Renal cortex interstitium (tissue), 11 donors: ENCODE measurements at regions not wholly inside any gene's neighbourhood (a gene's known extent, or its start where the extent isn't known, plus 50 kb on each side); places are given as distances from the start of the nearest gene placed in this dataset.

Source experiments
- DNase-seq, 11 donors: peaks; one replicate each; pipeline ENCODE4 v3.0.0-alpha.2; 2013; ENCODE audit warnings: low read depth in 9 of 11, low spot score in 4 of 11; ENCODE audit errors: extremely low read depth in 1 of 11

DNA sequence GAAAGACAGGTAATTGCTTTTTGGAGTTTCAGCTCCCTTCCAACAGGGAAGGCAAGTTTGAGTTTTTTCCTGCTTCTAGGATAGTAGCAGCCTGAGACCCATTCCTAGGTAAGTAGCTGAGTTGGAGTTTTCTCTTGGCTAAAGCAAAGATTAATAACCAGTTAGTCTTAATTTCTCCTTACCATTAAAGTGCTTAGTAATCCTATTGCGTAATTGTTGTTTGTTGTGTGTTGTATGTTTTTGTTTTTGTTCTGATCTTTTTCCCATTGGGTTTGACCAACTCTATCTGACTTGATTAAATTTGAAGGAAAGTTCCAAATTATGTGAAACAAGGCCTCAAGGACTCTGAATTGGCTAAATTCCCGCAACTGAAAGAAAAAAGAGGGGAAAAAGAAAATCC lies 83.5 kb downstream of the TBX22 start:
- no peak for DNase-seq

DNA sequence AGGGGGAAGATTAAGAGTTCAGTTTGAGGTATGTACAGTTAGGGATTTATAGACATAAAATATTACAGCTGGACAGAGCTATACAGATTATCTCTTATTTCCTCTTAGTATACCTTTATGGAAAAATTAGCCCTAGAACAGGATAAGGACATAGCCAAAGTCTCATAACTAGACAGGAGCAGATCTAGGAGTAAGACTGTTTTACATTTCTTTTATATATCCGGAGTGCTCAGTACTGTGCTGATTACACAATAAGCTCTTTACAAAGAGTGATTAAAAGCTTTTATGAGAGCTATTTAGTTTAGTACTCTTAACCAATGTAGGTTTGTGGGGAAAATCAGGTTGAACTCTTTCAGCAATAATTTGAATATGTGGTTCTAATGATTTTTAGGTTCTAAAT lies 105.8 kb downstream of the TBX22 start:
- no peak for DNase-seq

DNA sequence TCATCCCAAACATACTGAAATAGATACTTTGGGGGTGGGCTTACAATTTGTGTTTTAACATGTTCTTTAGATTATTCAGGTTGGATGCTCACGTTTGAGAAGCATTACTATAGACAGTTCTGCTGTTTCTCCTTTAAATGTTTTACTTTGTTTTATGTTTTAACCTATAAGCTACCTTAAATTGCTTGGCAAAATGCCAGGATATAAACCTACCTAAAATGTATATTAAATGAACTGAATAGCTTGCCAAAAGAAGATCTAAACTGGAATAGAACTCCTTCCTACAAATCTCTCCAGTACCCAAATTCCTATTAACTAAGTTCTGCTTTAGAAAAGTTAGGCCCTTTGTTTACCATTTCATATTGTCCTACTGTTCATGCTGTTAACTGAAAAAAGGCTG lies 124.4 kb downstream of the TBX22 start:
- no peak for DNase-seq

DNA sequence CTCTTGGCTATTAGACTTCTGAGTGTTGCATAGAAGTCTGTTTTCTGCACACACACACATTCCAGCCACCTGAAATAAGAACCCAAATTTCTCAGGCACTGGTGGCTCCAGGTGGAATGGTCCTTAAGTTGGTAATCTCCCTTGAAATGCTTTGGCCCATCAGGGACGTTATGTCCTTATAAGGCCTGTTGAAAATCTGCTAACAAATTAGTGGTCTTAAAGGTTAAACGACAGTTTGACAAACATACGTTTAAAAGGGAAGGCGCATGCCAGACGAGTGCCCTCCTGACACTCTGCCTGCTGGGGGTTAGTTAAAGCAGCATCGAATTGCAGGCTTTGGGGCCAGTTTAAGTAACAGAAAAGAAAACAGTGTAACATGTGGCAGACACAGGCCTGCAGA lies 125.0 kb downstream of the TBX22 start:
- DNase-seq: no peak

DNA sequence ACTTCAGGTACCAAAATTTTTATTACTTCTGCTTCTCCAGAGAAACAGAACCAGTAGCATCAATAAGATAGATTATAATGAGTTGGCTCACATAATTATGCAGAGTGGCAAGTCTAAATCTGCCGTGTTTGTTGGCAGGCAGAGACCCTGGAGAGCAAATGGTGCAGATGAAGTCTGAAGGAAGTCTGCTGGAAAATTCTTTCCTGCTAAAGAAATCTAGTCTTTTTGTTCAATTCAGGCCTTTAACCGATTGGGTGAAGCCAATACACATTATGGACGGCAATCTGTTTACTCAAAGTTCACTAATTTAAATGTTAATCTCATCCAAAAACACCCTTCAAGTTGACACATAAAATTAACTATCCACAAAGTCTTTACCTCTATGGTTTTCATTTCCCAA lies 156.0 kb downstream of the TBX22 start:
- DNase-seq: no peak

DNA sequence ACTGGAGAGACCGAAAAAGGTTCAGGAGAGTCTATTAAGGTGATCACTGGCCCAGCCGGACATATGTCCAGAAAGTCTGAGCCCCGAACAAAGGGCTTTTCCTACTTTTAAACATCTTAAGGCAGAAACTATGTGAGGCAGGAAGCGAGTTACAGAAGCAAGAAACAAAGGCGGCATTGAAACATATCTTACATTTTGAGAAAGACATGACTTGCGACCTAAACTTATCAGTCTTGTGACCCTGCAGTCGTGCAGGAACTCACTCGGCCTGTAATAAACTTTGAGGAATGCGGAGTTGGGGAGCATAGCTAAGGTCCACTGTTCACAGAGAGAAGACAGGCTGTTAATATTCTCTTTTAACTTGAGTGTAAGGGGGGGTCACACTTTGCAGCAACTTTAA lies 158.7 kb downstream of the TBX22 start:
- peak in 1 of 11 donors; percentile 1 for DNase-seq

DNA sequence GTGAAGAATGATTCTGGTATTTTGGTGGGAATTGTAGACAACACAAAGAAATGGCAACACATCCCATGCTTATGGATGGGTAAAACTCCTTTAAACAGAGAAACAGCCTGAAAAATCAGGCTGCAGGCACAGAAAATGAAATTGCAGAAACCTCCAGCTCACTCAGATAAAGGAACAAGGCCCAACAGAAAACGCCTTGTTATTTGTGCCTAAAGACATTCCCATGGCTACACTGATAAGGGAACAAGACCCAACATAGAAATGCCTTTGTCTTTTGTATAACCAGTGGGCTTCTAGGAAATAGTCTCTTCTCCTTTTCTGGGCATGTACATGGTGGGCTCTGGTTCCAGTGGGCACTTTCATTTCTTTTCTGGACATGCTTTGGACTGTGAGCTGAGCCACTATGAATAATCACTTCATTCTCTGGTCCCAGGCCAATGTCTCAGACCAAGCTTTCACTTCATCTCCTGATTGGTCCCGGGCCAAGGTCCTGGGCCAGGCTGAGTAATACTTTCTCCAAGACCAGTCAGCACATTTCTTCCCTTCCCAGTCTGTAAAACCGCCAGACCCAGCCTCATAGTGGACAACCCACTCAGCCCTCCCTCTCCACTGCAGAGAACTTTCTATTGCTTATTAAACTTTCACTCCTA lies 160.5 kb downstream of the TBX22 start:
- DNase-seq: no peak

DNA sequence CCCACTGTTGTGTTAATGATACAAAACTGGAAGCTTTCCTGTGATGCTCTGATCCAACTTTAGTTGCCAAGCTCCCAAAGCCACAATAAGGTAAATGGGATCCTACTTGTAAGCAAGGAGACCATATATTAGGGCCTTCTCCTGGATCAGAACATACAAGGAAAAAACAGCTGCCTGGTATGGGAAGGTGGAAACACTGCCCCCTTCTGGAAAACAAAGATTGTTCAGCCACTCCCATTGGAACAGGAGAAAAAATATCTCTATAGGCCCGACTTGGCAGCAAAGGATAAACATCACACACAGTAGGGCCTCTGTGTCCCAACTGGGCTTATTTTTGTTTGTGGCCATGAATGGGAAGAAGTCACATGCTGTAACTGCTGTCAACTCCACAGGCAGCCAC lies 166.5 kb downstream of the TBX22 start:
- no peak for DNase-seq

DNA sequence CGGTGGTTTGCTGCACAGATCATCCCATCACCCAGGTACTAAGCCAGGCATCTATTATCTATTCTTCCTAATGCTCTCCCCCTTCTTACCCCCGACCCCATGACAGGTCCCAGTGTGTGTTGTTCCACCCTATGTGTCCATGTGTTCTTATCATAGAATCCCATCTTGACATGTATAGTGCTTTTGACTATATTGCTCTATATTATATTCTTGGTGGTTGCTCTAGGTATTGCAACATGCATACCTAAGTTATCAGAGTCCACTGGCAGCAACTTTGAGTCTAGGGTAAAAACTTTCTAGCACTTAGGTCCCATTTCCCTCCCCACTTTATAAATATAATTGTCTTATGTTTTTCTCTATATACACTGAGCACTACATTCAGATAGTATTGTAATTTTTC lies 170.3 kb downstream of the TBX22 start:
- no peak for DNase-seq

DNA sequence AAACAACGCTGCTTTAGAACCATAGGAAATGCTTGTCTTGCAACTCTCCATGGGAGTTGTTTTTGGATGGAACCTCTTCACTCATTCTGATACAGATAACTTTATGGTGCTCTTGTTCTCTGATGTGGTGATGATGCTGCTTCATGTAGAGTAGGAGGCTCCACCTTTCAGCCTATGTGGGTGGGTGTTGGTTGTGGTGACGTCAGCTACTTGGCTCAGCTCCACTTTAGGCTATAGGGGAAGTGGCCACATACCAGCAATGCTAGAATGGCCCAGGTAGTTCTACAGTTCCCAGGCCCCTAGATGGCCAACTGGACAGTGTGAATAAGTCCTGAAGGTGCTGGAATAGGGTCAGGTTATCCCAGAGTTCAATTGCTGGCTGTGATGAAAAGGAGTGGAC lies 192.1 kb downstream of the TBX22 start:
- DNase-seq: no peak

DNA sequence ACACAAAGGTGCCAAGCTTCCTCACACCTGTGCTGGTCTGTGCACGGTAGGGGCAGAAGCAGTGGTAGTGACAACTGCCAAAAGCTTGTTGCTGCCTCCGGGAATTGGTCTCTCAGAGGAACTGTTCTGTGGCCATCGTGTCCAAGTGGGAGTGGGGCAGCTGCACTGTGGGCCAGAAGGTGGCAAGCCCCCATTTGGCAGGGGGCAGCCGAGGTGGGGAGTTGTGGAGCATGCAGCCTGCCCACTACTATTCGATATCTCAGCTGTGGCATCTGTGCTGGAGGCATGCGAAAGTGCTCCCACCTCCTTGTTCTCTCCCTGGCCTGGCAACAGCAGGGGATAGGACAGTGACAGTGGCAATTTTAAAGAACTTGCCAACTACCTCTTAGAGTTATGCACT lies 192.8 kb downstream of the TBX22 start:
- DNase-seq: no peak

DNA sequence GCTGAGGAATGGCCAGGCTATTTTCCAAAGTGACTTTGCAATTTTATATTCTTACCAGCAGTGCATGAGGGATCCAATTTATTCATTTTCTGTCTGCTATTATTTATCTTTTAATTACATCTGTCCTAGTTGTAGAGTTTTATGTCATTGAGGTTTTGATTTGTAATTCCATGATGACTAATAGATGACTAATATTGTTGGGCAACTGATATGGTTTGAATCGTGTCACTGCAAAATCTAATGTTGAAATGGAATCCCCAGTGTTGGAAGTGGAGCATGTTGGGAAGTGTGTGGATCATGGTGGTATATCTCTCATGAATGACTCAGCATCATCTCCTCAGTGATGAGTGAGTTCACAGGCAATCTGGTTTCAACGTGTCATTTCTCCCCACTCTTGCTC lies 201.5 kb downstream of the TBX22 start:
- no peak for DNase-seq

DNA sequence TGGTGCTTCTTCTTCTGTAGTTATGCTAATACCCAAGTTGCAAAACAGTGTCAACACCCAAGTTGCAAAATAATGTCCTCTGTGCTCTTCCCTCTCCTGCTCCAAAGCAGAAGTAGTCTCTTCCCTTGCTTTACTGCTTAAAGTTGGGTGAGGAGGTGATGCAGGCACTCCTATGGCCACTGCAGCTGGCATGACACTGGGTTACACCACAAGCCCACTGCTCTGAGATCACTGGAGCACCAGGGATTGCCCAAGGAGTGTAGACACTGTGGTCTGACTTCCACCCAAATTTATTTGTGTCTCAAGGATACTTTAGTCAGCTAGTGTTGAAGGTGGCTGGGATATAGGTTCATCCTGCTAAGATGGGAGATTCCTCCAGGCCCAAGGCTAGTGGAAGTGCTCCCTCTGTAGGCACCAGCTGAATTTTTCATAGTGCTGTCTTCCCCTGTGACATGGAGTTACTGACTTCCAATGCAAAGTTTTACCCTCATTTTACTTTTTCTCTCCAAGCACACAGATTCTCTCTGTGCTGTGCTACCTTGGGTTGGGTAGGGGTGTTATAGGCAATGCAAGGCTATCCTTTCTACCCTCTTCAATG lies 196.2 kb upstream of the TENT5D start:
- no peak for DNase-seq

DNA sequence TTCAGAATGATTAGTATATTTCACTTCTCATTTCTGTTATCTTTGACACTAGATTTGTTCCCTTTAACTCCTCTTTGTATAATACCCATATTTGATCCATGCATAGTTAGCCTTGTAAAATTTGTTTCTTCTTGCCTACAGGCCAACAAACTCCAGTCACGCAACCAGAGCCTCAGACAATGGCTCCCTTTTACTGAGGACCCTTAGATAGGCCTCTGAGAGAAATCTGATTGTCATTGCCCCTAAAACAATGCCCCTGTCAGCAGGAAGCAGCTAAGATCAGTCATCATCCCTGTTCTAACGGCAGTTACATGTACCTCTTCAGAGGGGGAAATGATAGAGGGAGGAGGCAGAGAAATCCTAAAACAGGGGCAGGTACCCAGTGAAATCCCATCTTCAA lies 190.6 kb upstream of the TENT5D start:
- no peak for DNase-seq

DNA sequence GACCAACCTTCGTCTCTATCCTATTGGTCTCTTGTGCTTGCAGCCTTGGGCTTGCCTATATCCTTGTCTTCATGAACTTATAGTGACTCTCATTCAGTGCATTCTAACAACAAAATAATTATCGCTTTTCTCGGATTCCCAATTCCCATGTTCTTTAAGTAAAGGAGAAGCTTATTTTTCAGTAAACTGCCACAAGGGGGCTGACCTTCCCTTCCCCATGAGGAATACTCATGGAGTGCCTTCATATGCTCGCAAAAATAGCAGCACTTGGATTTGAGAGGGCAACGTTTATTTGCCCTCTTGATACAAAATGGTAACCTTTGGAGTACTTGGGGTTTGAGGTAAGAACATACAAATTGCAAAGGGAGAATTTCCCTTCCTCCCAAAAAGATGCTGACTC lies 183.2 kb upstream of the TENT5D start:
- no peak for DNase-seq

DNA sequence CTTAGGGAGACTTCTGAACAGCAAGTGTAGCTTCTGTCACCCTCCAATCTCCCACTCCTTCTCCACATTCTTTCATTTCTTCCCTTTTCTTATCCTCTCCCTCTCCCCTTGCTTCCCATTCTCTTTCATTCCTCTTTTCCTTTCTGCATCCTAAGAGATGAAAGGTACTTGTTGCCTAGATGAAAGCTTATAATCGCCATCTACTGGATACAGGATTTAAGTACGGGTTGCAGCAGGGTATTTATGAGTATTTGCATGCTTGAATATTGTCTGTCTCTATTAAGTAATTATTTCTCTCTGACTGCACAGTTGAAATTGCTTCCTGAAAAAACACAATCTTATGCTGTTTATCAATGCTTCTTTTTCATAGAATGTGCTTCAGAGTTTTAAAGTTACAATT lies 174.0 kb upstream of the TENT5D start:
- DNase-seq: peak in 1 of 11 donors; percentile 4

DNA sequence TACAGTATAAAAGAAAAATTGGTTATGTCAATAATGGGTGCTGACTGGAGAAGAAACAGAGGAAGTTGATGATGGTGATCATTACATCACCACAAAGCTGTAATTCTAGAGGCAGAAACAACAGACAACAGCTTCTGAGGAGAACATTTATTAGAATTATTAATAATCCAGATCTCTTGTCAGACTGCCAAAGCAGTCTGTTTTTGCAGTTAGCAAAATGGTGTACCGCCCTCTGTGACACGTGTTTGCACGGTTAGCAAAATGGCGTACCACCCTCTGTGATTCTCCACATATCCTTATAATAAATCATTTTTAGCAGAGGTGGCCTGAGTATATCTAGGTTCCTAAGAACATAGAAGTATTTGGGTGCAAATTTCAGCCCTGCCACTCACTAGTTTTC lies 154.0 kb upstream of the TENT5D start:
- DNase-seq: no peak

DNA sequence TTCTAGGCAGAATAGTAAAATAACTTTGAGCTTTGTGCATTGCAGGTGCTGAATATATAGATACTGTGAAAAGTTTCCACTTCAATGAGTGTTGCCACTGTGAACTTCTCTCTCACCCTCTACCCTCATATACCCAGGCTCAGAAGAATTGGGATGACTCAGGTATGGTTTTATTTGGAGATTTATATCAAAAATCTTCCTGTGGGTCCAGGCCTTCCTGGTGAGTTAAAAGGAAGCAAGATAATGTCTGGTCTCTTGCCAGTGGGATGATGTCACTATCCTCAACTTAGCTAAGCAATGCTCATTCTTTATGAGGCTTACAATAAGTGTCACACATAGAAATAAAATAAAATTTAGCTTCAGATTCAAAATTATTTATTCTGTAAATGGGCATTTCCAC lies 153.3 kb upstream of the TENT5D start:
- no peak for DNase-seq

DNA sequence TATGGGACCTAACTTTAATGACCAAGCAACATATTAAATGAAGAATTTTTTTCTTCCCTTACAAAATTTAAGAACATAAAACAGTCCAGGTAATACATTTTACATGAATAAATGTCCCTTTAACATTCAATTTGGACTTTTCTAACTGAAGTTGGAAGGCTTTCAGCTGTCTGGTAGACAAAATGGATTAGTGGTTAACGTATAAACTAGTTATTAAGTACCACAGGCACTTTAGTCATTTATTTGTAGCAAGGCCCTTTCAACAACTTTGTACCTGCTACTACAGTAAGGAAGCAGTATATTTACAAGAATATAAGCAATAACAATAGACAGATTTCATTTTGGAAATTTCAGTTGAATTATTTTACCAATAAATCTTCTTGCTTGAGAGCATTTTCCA lies 152.5 kb upstream of the TENT5D start:
- no peak for DNase-seq

DNA sequence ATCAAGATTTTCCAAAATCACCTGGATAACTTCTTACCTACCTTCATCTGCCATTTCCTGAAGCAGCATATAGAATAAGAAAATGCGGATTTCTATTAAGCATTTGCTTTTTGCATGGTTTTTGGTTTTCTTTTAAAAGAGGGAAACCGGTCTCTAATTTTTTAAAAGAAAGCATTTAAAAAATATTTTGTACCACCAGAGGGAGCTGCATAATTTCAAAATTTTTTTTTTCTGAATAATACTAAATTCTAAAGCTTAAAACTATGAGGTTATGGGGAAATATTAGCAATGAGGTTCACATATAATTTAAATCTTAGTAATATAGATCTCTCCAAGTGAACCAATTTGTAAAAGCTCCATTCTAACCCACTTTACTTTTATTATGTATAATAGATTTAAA lies 137.7 kb upstream of the TENT5D start:
- no peak for DNase-seq

DNA sequence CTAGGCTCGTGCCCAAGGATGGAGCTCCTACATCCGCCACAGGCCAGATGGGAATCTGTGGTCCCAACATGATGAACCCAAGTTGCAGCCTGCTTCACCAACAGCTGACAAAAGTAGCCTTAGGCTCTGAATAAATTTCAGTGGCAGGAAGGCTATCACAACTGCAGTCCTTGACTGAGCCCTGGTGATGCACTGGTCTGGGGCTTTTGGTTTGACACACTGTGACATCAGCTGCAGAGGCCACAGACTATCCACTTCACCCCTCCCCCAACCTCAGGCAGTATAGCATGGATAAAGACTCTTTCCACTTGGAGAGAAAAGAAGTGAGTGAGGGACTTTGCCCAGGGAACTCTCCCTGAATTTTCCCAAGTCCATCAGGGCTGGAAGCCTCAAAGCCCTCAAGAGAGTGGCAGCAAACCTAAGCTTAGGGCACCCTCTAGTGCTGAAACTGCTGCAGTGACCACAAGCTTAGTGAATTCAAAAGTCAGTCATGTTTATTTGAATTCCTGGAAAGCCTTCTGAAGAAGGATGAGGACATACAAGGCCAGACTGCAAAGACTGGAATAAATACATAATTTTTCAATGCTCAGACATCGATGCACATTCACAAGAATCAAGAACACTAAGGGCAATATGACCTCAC lies 135.0 kb upstream of the TENT5D start:
- DNase-seq: peak in 10 of 11 donors; percentile 1 to 40 (median 8)
